ENCODE measurements at regions not wholly inside any gene's neighbourhood (a gene's known extent, or its start where the extent isn't known, plus 50 kb on each side); places are given as distances from the start of the nearest gene placed in this dataset.

DNA sequence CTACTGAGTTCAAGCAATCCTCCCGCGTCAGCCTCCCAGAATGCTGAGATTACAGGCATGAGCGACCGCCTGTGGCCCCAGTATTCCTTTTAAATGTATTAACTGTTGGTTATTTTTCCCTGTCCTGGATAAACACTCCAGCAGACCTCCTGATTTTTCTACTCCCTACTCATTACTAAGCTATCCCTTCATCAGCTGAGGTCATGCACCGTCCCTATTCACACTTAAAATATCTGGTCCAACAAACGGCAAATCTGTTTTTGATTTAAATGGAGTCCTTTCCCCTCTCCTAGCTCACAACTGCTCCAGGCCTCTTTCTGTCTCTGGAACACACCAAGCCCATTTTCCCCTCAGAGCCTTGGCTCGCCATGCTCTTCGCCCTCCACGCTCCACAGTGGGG is 1003.3 kb upstream of the TMEM132C start:
- no peaks in the 10 kb centered on the region for H3K4me1 ChIP-seq (ENCODE audit: insufficient read depth)
- Mint-ChIP-seq H3K27ac (no peak overlapping the region), H3K4me1 (no peaks in the 10 kb centered on the region), H3K36me3 (ENCODE audit: low read depth) (peaks cover 41% of the 10 kb centered on the region), H3K4me3 (no peak overlapping the region), H3K9me3 (peaks cover 96% of the 10 kb centered on the region), H3K27me3 (ENCODE audit: insufficient read depth, low read depth, poor library complexity) (peaks cover 2% of the 10 kb centered on the region)
- H3K79me2 ChIP-seq (replicated peaks; ENCODE audit: insufficient read depth), result no peaks in the 10 kb centered on the region
- no peaks in the 10 kb centered on the region for H3K36me3 ChIP-seq (ENCODE audit: insufficient read depth)
- no peak overlapping the region for H3K4me2 ChIP-seq
- DNase-seq (ENCODE audit: low spot score), result no peak
- ATAC-seq, result no peak
- no peaks in the 10 kb centered on the region for H3F3A ChIP-seq (replicated peaks; ENCODE audit: low read depth)
- H3K27ac ChIP-seq (ENCODE audit: low read depth), result no peak overlapping the region
- H3K9me2 ChIP-seq (ENCODE audit: insufficient read depth), result no peaks in the 10 kb centered on the region
- no peak overlapping the region for H3K4me3 ChIP-seq
- no peaks in the 10 kb centered on the region for H4K20me1 ChIP-seq (replicated peaks; ENCODE audit: insufficient read depth)
- H2AFZ ChIP-seq, result no peak overlapping the region
- TF ChIP-seq POLR2AphosphoS5 (IDR thresholded peaks at IDR 0.05; ENCODE audit: low read depth), result no peak
- no peak for TF ChIP-seq STAT1 (IDR thresholded peaks at IDR 0.05; ENCODE audit: unreplicated experiment)
- TF ChIP-seq, protein P1, sequence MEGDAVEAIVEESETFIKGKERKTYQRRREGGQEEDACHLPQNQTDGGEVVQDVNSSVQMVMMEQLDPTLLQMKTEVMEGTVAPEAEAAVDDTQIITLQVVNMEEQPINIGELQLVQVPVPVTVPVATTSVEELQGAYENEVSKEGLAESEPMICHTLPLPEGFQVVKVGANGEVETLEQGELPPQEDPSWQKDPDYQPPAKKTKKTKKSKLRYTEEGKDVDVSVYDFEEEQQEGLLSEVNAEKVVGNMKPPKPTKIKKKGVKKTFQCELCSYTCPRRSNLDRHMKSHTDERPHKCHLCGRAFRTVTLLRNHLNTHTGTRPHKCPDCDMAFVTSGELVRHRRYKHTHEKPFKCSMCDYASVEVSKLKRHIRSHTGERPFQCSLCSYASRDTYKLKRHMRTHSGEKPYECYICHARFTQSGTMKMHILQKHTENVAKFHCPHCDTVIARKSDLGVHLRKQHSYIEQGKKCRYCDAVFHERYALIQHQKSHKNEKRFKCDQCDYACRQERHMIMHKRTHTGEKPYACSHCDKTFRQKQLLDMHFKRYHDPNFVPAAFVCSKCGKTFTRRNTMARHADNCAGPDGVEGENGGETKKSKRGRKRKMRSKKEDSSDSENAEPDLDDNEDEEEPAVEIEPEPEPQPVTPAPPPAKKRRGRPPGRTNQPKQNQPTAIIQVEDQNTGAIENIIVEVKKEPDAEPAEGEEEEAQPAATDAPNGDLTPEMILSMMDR (conservative IDR thresholded peaks at IDR 0.05; ENCODE audit: low read depth in 2 of 2), result no peak
- no peak for TF ChIP-seq EZH2 (IDR thresholded peaks at IDR 0.05; ENCODE audit: low read depth, unreplicated experiment)
- no peak for TF ChIP-seq ZNF331 (CRISPR knock-in tag; IDR thresholded peaks at IDR 0.05; ENCODE audit: low read depth)
- TF ChIP-seq, protein P2, sequence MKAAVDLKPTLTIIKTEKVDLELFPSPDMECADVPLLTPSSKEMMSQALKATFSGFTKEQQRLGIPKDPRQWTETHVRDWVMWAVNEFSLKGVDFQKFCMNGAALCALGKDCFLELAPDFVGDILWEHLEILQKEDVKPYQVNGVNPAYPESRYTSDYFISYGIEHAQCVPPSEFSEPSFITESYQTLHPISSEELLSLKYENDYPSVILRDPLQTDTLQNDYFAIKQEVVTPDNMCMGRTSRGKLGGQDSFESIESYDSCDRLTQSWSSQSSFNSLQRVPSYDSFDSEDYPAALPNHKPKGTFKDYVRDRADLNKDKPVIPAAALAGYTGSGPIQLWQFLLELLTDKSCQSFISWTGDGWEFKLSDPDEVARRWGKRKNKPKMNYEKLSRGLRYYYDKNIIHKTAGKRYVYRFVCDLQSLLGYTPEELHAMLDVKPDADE (IDR thresholded peaks at IDR 0.05), result no peak
- TF ChIP-seq JUNB (IDR thresholded peaks at IDR 0.05; ENCODE audit: unreplicated experiment), result no peak
- TF ChIP-seq EZH2phosphoT487 (IDR thresholded peaks at IDR 0.05; ENCODE audit: unreplicated experiment), result no peak
- no peak for TF ChIP-seq CREB1 (CRISPR knock-in tag; IDR thresholded peaks at IDR 0.05; ENCODE audit: low read depth)
- H3K27me3 ChIP-seq (ENCODE audit: insufficient read depth), result no peaks in the 10 kb centered on the region

DNA sequence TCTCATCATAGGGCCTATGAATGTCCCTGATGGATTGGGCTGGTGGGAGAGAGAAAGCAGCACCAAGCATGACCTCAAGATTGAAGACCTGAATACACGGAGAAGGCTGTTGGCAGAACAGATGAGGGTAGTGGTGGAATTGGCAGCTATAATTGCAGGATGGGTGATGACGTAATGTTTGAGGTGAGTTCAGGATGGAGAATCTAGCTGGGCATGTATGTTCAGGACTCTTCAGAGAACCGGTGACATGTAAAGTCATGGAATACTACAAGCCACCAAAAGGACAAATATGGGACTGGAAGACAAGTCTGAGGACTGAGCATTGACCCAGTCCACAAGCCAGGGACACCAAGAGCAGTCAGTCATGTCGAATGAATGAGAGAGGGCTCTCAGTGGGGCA is 999.8 kb upstream of the TMEM132C start:
- Mint-ChIP-seq H3K36me3 (ENCODE audit: low read depth) (peaks cover 40% of the 10 kb centered on the region), H3K27me3 (ENCODE audit: insufficient read depth, low read depth, poor library complexity) (peaks cover 2% of the 10 kb centered on the region), H3K9me3 (peaks cover 92% of the 10 kb centered on the region), H3K4me3 (no peak overlapping the region), H3K4me1 (no peaks in the 10 kb centered on the region), H3K27ac (no peak overlapping the region)
- Histone ChIP-seq H3K27me3 (ENCODE audit: insufficient read depth) (no peaks in the 10 kb centered on the region), H3K27ac (ENCODE audit: low read depth) (no peak overlapping the region), H3K4me1 (ENCODE audit: insufficient read depth) (no peaks in the 10 kb centered on the region), H3K36me3 (ENCODE audit: insufficient read depth) (no peaks in the 10 kb centered on the region), H2AFZ (no peak overlapping the region), H4K20me1 (replicated peaks; ENCODE audit: insufficient read depth) (no peaks in the 10 kb centered on the region), H3K4me3 (no peak overlapping the region), H3K9me2 (ENCODE audit: insufficient read depth) (no peaks in the 10 kb centered on the region), H3K4me2 (no peak overlapping the region), H3K79me2 (replicated peaks; ENCODE audit: insufficient read depth) (no peaks in the 10 kb centered on the region), H3F3A (replicated peaks; ENCODE audit: low read depth) (no peaks in the 10 kb centered on the region)
- ATAC-seq (no peak), DNase-seq (ENCODE audit: low spot score) (no peak)
- TF ChIP-seq, protein P3, sequence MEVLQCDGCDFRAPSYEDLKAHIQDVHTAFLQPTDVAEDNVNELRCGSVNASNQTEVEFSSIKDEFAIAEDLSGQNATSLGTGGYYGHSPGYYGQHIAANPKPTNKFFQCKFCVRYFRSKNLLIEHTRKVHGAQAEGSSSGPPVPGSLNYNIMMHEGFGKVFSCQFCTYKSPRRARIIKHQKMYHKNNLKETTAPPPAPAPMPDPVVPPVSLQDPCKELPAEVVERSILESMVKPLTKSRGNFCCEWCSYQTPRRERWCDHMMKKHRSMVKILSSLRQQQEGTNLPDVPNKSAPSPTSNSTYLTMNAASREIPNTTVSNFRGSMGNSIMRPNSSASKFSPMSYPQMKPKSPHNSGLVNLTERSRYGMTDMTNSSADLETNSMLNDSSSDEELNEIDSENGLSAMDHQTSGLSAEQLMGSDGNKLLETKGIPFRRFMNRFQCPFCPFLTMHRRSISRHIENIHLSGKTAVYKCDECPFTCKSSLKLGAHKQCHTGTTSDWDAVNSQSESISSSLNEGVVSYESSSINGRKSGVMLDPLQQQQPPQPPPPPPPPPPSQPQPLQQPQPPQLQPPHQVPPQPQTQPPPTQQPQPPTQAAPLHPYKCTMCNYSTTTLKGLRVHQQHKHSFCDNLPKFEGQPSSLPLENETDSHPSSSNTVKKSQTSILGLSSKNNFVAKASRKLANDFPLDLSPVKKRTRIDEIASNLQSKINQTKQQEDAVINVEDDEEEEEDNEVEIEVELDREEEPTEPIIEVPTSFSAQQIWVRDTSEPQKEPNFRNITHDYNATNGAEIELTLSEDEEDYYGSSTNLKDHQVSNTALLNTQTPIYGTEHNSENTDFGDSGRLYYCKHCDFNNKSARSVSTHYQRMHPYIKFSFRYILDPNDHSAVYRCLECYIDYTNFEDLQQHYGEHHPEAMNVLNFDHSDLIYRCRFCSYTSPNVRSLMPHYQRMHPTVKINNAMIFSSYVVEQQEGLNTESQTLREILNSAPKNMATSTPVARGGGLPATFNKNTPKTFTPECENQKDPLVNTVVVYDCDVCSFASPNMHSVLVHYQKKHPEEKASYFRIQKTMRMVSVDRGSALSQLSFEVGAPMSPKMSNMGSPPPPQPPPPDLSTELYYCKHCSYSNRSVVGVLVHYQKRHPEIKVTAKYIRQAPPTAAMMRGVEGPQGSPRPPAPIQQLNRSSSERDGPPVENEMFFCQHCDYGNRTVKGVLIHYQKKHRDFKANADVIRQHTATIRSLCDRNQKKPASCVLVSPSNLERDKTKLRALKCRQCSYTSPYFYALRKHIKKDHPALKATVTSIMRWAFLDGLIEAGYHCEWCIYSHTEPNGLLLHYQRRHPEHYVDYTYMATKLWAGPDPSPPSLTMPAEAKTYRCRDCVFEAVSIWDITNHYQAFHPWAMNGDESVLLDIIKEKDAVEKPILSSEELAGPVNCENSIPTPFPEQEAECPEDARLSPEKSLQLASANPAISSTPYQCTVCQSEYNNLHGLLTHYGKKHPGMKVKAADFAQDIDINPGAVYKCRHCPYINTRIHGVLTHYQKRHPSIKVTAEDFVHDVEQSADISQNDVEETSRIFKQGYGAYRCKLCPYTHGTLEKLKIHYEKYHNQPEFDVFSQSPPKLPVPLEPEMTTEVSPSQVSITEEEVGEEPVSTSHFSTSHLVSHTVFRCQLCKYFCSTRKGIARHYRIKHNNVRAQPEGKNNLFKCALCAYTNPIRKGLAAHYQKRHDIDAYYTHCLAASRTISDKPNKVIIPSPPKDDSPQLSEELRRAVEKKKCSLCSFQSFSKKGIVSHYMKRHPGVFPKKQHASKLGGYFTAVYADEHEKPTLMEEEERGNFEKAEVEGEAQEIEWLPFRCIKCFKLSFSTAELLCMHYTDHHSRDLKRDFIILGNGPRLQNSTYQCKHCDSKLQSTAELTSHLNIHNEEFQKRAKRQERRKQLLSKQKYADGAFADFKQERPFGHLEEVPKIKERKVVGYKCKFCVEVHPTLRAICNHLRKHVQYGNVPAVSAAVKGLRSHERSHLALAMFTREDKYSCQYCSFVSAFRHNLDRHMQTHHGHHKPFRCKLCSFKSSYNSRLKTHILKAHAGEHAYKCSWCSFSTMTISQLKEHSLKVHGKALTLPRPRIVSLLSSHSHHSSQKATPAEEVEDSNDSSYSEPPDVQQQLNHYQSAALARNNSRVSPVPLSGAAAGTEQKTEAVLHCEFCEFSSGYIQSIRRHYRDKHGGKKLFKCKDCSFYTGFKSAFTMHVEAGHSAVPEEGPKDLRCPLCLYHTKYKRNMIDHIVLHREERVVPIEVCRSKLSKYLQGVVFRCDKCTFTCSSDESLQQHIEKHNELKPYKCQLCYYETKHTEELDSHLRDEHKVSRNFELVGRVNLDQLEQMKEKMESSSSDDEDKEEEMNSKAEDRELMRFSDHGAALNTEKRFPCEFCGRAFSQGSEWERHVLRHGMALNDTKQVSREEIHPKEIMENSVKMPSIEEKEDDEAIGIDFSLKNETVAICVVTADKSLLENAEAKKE (CRISPR knock-in tag; IDR thresholded peaks at IDR 0.05), result no peak
- TF ChIP-seq, protein P4, sequence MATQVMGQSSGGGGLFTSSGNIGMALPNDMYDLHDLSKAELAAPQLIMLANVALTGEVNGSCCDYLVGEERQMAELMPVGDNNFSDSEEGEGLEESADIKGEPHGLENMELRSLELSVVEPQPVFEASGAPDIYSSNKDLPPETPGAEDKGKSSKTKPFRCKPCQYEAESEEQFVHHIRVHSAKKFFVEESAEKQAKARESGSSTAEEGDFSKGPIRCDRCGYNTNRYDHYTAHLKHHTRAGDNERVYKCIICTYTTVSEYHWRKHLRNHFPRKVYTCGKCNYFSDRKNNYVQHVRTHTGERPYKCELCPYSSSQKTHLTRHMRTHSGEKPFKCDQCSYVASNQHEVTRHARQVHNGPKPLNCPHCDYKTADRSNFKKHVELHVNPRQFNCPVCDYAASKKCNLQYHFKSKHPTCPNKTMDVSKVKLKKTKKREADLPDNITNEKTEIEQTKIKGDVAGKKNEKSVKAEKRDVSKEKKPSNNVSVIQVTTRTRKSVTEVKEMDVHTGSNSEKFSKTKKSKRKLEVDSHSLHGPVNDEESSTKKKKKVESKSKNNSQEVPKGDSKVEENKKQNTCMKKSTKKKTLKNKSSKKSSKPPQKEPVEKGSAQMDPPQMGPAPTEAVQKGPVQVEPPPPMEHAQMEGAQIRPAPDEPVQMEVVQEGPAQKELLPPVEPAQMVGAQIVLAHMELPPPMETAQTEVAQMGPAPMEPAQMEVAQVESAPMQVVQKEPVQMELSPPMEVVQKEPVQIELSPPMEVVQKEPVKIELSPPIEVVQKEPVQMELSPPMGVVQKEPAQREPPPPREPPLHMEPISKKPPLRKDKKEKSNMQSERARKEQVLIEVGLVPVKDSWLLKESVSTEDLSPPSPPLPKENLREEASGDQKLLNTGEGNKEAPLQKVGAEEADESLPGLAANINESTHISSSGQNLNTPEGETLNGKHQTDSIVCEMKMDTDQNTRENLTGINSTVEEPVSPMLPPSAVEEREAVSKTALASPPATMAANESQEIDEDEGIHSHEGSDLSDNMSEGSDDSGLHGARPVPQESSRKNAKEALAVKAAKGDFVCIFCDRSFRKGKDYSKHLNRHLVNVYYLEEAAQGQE (IDR thresholded peaks at IDR 0.05; ENCODE audit: unreplicated experiment), result no peak
